PC-3 (cell line): ENCODE measurements at regions not wholly inside any gene's neighbourhood (a gene's known extent, or its start where the extent isn't known, plus 50 kb on each side); places are given as distances from the start of the nearest gene placed in this dataset.

Experiments
- CTCF ChIP-seq: fragments of 300-600 bp; sonication (generic); conservative IDR thresholded peaks from 2 replicates; pipeline ENCODE4 v1.5.1; 2017; ENCODE audit warnings: antibody characterized with exemption, low read depth, mild to moderate bottlenecking, low read length
- EZH2 ChIP-seq: fragments of 300-600 bp; sonication (generic); IDR thresholded peaks from one replicate; pipeline ENCODE4 v1.6.1; 2017; ENCODE audit warnings: antibody characterized with exemption, mild to moderate bottlenecking, low read length; ENCODE audit not compliant: unreplicated experiment

GRCh38 chr9:23615569-23615968, 210.5 kb downstream of the ELAVL2 start:
- TF ChIP-seq CTCF (no peak), EZH2 (no peak)
